ENCODE measurements at regions not wholly inside any gene's neighbourhood (a gene's known extent, or its start where the extent isn't known, plus 50 kb on each side); places are given as distances from the start of the nearest gene placed in this dataset.

DNA sequence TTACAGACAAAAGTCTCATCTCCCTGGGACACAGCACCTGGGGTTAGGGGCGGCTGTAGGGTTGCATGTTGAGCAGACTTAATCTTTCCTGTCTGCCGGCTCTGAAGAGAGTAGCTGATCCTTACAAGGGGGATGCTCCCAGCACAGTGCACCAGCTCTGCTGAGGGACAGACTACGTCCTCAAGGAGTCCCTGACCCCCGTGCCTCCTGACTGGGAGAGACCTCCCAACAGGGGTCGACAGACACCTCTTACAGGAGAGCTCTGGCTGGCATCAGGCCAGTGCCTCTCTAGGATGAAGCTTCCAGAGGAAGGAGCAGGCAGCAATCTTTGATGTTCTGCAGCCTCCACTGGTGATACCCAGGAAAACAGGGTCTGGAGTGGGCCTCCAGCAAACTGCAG, 506.0 kb upstream of the FMR1 start:
- Histone ChIP-seq H3K4me1 (ENCODE audit: insufficient read depth, low read length) (peaks cover 2% of the 10 kb centered on the region; the same call in 1 of the 2 replicates), H4K8ac (replicated peaks; ENCODE audit: insufficient read length, low read depth, low read length) (no peak overlapping the region), H2BK12ac (ENCODE audit: insufficient read length, low read depth, low read length) (no peak overlapping the region), H3K14ac (ENCODE audit: insufficient read depth, low read length) (no peak overlapping the region), H2BK5ac (ENCODE audit: insufficient read length, low read length) (no peak overlapping the region), H3K9ac (ENCODE audit: extremely low read depth, insufficient read length, low read length) (no peak overlapping the region), H2AFZ (ENCODE audit: low read length) (no peak overlapping the region), H3K4ac (ENCODE audit: low read depth, low read length) (no peak overlapping the region), H3K27me3 (ENCODE audit: insufficient read depth, low read length) (no peaks in the 10 kb centered on the region), H3K23ac (ENCODE audit: insufficient read length, low read depth, low read length) (no peak overlapping the region), H3K79me2 (ENCODE audit: insufficient read depth, low read length) (no peaks in the 10 kb centered on the region), H3K9me3 (ENCODE audit: control insufficient read depth, low read depth, low read length) (peaks cover 17% of the 10 kb centered on the region), H3K27ac (ENCODE audit: insufficient read length, low read depth, low read length) (no peak overlapping the region), H3K4me2 (ENCODE audit: insufficient read depth, insufficient read length, low read length) (no peak overlapping the region), H2AK5ac (ENCODE audit: insufficient read length, low read length) (no peak overlapping the region), H4K20me1 (ENCODE audit: control insufficient read depth, insufficient read depth, insufficient read length) (no peaks in the 10 kb centered on the region), H4K5ac (ENCODE audit: insufficient read length, low read depth, low read length) (no peak overlapping the region), H3K23me2 (ENCODE audit: insufficient read length, low read depth, low read length, poor library complexity, severe bottlenecking) (no peaks in the 10 kb centered on the region), H2BK15ac (ENCODE audit: low read depth, low read length) (no peak overlapping the region), H3K79me1 (ENCODE audit: insufficient read depth, low read depth, low read length, poor library complexity, severe bottlenecking) (no peaks in the 10 kb centered on the region), H3K56ac (ENCODE audit: insufficient read length, low read depth, low read length) (no peak overlapping the region), H2BK20ac (ENCODE audit: low read depth, low read length, poor library complexity, severe bottlenecking) (no peak overlapping the region), H3T11ph (ENCODE audit: low read length) (no peak overlapping the region), H4K91ac (ENCODE audit: insufficient read length, low read depth, low read length) (no peak overlapping the region), H2BK120ac (ENCODE audit: low read depth, low read length, poor library complexity, severe bottlenecking) (no peak overlapping the region), H3K18ac (ENCODE audit: insufficient read length, low read depth, low read length) (no peak overlapping the region)
- Mint-ChIP-seq H3K36me3 (ENCODE audit: insufficient read depth in 1 of 3, low read depth in 3 of 3) (no peaks in the 10 kb centered on the region; a peak in 1 of 7 replicates), H3K4me3 (no peak overlapping the region), H3K27me3 (ENCODE audit: low read depth) (no peaks in the 10 kb centered on the region; the same call in 1 of the 2 replicates), H3K9me3 (peaks cover 53 to 59% of the 10 kb centered on the region in 2 experiments), H3K4me1 (peaks cover 11 to 14% of the 10 kb centered on the region in 2 experiments), H3K27ac (peak overlapping the region in 1 of 3 experiments; percentile 52; a peak in 1 of 7 replicates)
- peak; percentile 23 for DNase-seq
- TF ChIP-seq CTCF (conservative IDR thresholded peaks at IDR 0.05): no peak
- WGBS (ENCODE audit: extremely low coverage, insufficient read length, low lambda C conversion rate): no CpG with 5 or more reads among the region's 5 CpGs

Measured in H9 (cell line).